OCI-LY7 (cell line): ENCODE measurements at regions not wholly inside any gene's neighbourhood (a gene's known extent, or its start where the extent isn't known, plus 50 kb on each side); places are given as distances from the start of the nearest gene placed in this dataset.

ENCODE experiments used
- CTCF ChIP-seq: fragments of 200-600 bp; sonication (generic); conservative IDR thresholded peaks from 2 replicates; pipeline ENCODE4 v1.5.1; 2014; ENCODE audit warnings: mild to moderate bottlenecking, antibody characterized with exemption, low read length, moderate library complexity, mixed read lengths
- EZH2phosphoT487 ChIP-seq: fragments of 200-600 bp; sonication (generic); IDR thresholded peaks from 2 replicates; pipeline ENCODE4 v1.6.1; 2018; ENCODE audit warnings: low read depth, borderline replicate concordance, mild to moderate bottlenecking, mixed run types, antibody characterized with exemption, low read length, moderate library complexity, mixed read lengths

- no peak for TF ChIP-seq CTCF
- TF ChIP-seq EZH2phosphoT487 = no peak
These were observed 107.2 kb upstream of the ALCAM start for GRCh38 chr3:105259496-105259895.
